ENCODE measurements at regions not wholly inside any gene's neighbourhood (a gene's known extent, or its start where the extent isn't known, plus 50 kb on each side); places are given as distances from the start of the nearest gene placed in this dataset.
A peak's percentile ranks its signal among the peaks of the same experiment; 100 is the strongest.

- no peaks in the 10 kb centered on the region for H3K36me3 Mint-ChIP-seq
- no peak overlapping the region for H3K4me3 Mint-ChIP-seq
- peaks cover 9% of the 10 kb centered on the region for H3K27me3 Mint-ChIP-seq (ENCODE audit: insufficient read depth, low read depth)
- TF ChIP-seq EZH2 (IDR thresholded peaks at IDR 0.05) (no peak), EZH2phosphoT487 (IDR thresholded peaks at IDR 0.05) (no peak)
- TF ChIP-seq, protein P1, sequence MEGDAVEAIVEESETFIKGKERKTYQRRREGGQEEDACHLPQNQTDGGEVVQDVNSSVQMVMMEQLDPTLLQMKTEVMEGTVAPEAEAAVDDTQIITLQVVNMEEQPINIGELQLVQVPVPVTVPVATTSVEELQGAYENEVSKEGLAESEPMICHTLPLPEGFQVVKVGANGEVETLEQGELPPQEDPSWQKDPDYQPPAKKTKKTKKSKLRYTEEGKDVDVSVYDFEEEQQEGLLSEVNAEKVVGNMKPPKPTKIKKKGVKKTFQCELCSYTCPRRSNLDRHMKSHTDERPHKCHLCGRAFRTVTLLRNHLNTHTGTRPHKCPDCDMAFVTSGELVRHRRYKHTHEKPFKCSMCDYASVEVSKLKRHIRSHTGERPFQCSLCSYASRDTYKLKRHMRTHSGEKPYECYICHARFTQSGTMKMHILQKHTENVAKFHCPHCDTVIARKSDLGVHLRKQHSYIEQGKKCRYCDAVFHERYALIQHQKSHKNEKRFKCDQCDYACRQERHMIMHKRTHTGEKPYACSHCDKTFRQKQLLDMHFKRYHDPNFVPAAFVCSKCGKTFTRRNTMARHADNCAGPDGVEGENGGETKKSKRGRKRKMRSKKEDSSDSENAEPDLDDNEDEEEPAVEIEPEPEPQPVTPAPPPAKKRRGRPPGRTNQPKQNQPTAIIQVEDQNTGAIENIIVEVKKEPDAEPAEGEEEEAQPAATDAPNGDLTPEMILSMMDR (IDR thresholded peaks at IDR 0.05) = no peak
- no peaks in the 10 kb centered on the region for H3K9me3 ChIP-seq (ENCODE audit: low read depth)
- H3K27ac Mint-ChIP-seq = peak overlapping the region; percentile 57
- no peak overlapping the region for H3K27ac ChIP-seq
- H3K4me1 ChIP-seq = peaks cover 15% of the 10 kb centered on the region
- H3K9me3 Mint-ChIP-seq = peaks cover 4% of the 10 kb centered on the region
- peak; percentile 9 for DNase-seq (ENCODE audit: low spot score)
- H3F3A ChIP-seq (ENCODE audit: low read depth) = no peaks in the 10 kb centered on the region
- no peaks in the 10 kb centered on the region for H3K27me3 ChIP-seq
- H4K20me1 ChIP-seq (ENCODE audit: low read depth) = no peaks in the 10 kb centered on the region
- no peak overlapping the region for H2AFZ ChIP-seq (replicated peaks)
- no peaks in the 10 kb centered on the region for H3K36me3 ChIP-seq
- no peak overlapping the region for H3K9ac ChIP-seq
- peaks cover 41% of the 10 kb centered on the region for H3K4me1 Mint-ChIP-seq
- H3K79me2 ChIP-seq (ENCODE audit: low read depth) = no peaks in the 10 kb centered on the region
- H3K4me3 ChIP-seq = no peak overlapping the region
- no peak overlapping the region for H3K4me2 ChIP-seq
Observed at GRCh38 chr4:152073351-152074087, 312.7 kb upstream of the GATB start.

DNA sequence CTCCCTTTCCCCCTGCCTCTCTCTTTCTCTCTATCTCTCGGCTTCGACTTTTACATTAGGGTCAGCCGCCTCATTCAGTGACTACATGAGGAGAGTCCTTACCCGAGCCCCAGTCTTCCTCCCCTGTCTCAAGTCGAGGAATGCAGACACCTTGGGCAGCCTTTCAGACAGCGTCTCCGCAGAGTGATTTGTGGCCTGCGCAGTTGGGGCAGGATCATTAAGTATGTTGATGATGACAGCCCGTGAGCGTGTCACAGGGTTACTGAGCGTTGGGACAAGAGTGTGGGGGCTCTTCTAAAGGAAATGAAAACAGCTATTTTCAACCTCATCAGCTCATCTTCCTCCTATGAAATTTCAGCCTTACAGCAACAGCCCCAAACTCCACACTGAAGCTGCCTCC is 312.1 kb upstream of the GATB start:
- H3K4me3 ChIP-seq = no peak overlapping the region
- no peak overlapping the region for H2AFZ ChIP-seq (replicated peaks)
- H3K27ac Mint-ChIP-seq = peak overlapping the region; percentile 85
- H3K4me1 ChIP-seq = peaks cover 15% of the 10 kb centered on the region
- no peaks in the 10 kb centered on the region for H4K20me1 ChIP-seq (ENCODE audit: low read depth)
- peaks cover 41% of the 10 kb centered on the region for H3K4me1 Mint-ChIP-seq
- H3K79me2 ChIP-seq (ENCODE audit: low read depth) = no peaks in the 10 kb centered on the region
- TF ChIP-seq EZH2phosphoT487 (IDR thresholded peaks at IDR 0.05) = no peak
- TF ChIP-seq, protein P1 (IDR thresholded peaks at IDR 0.05) = no peak
- TF ChIP-seq EZH2 (IDR thresholded peaks at IDR 0.05) = no peak
- H3K9ac ChIP-seq = no peak overlapping the region
- peaks cover 4% of the 10 kb centered on the region for H3K9me3 Mint-ChIP-seq
- H3K27ac ChIP-seq = no peak overlapping the region
- no peak overlapping the region for H3K4me2 ChIP-seq
- no peaks in the 10 kb centered on the region for H3K9me3 ChIP-seq (ENCODE audit: low read depth)
- H3K27me3 Mint-ChIP-seq (ENCODE audit: insufficient read depth, low read depth) = peaks cover 9% of the 10 kb centered on the region
- DNase-seq (ENCODE audit: low spot score) = no peak
- no peaks in the 10 kb centered on the region for H3K36me3 Mint-ChIP-seq
- H3K4me3 Mint-ChIP-seq = no peak overlapping the region
- no peaks in the 10 kb centered on the region for H3F3A ChIP-seq (ENCODE audit: low read depth)
- no peaks in the 10 kb centered on the region for H3K36me3 ChIP-seq
- H3K27me3 ChIP-seq = no peaks in the 10 kb centered on the region

DNA sequence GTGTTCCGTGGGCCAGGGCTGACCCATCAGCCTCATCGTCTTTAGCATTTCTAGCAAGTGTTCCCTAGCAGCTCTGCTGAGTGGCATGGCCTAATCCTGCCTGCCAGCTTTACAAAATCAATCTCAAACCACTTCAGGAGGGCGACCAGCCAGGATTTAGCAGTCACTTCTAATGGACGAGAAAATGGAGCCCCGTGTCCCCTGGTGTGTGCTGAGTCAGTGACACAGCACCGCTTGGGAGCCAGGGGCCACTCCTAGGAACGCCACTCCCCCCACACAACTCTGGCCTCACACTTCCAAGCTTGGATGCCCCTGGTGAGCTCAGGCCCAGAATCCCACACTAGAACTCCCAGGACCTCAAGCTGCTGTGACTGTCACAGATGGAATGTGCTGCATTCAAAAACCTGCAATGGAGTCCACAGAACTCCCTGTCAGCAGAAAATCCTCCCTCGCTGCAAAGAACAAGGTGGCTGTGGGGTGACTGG is 311.2 kb upstream of the GATB start:
- Histone ChIP-seq H3K27ac (no peak overlapping the region), H3K4me2 (no peak overlapping the region), H3K9ac (no peak overlapping the region), H3K79me2 (ENCODE audit: low read depth) (no peaks in the 10 kb centered on the region), H3K4me3 (no peak overlapping the region), H3K4me1 (peaks cover 15% of the 10 kb centered on the region), H2AFZ (replicated peaks) (no peak overlapping the region), H3K27me3 (no peaks in the 10 kb centered on the region), H3K9me3 (ENCODE audit: low read depth) (no peaks in the 10 kb centered on the region), H3F3A (ENCODE audit: low read depth) (no peaks in the 10 kb centered on the region), H4K20me1 (ENCODE audit: low read depth) (no peaks in the 10 kb centered on the region), H3K36me3 (no peaks in the 10 kb centered on the region)
- H3K4me1 Mint-ChIP-seq = peaks cover 41% of the 10 kb centered on the region
- DNase-seq (ENCODE audit: low spot score) = no peak
- TF ChIP-seq EZH2 (IDR thresholded peaks at IDR 0.05) = no peak
- H3K27ac Mint-ChIP-seq = no peak overlapping the region
- peak overlapping the region; percentile 43 for H3K4me3 Mint-ChIP-seq
- no peaks in the 10 kb centered on the region for H3K36me3 Mint-ChIP-seq
- peaks cover 6% of the 10 kb centered on the region for H3K27me3 Mint-ChIP-seq (ENCODE audit: insufficient read depth, low read depth)
- H3K9me3 Mint-ChIP-seq = no peaks in the 10 kb centered on the region

DNA sequence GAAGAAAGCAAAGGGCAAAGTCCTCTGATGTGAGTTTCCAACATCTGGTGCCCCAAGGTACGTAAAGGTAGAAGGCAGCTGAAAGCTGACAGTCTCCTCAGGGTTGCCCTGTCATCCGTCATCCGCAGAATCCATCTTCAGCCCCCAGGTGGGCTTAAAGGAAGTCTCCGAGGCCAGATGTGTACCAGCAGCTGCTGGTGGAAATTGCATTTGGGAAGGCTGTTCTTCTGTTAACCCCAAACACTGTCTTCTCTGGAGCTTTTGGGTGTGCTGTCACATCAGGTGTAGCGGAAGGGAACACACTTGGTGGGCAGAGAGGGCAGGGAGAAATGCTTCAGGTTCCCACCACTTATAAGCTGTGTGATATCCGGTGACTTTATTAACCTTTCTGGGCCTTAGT is 310.0 kb upstream of the GATB start:
- Mint-ChIP-seq H3K27ac (no peak overlapping the region), H3K36me3 (no peaks in the 10 kb centered on the region), H3K4me1 (peaks cover 41% of the 10 kb centered on the region), H3K9me3 (no peaks in the 10 kb centered on the region), H3K27me3 (ENCODE audit: insufficient read depth, low read depth) (peaks cover 6% of the 10 kb centered on the region), H3K4me3 (no peak overlapping the region)
- Histone ChIP-seq H3F3A (ENCODE audit: low read depth) (no peaks in the 10 kb centered on the region), H4K20me1 (ENCODE audit: low read depth) (no peaks in the 10 kb centered on the region), H2AFZ (replicated peaks) (no peak overlapping the region), H3K9ac (no peak overlapping the region), H3K9me3 (ENCODE audit: low read depth) (no peaks in the 10 kb centered on the region), H3K79me2 (ENCODE audit: low read depth) (no peaks in the 10 kb centered on the region), H3K27ac (no peak overlapping the region), H3K36me3 (no peaks in the 10 kb centered on the region), H3K27me3 (no peaks in the 10 kb centered on the region), H3K4me1 (peaks cover 15% of the 10 kb centered on the region), H3K4me3 (no peak overlapping the region), H3K4me2 (no peak overlapping the region)
- DNase-seq (ENCODE audit: low spot score) = no peak
- TF ChIP-seq, protein P1 (IDR thresholded peaks at IDR 0.05) = no peak
- TF ChIP-seq EZH2 (IDR thresholded peaks at IDR 0.05) (no peak), EZH2phosphoT487 (IDR thresholded peaks at IDR 0.05) (no peak)
